ENCODE measurements at regions not wholly inside any gene's neighbourhood (a gene's known extent, or its start where the extent isn't known, plus 50 kb on each side); places are given as distances from the start of the nearest gene placed in this dataset.

GRCh38 chr5:93184041-93184440, 397.0 kb downstream of the NR2F1-AS1 start:
- TF ChIP-seq, protein P1, sequence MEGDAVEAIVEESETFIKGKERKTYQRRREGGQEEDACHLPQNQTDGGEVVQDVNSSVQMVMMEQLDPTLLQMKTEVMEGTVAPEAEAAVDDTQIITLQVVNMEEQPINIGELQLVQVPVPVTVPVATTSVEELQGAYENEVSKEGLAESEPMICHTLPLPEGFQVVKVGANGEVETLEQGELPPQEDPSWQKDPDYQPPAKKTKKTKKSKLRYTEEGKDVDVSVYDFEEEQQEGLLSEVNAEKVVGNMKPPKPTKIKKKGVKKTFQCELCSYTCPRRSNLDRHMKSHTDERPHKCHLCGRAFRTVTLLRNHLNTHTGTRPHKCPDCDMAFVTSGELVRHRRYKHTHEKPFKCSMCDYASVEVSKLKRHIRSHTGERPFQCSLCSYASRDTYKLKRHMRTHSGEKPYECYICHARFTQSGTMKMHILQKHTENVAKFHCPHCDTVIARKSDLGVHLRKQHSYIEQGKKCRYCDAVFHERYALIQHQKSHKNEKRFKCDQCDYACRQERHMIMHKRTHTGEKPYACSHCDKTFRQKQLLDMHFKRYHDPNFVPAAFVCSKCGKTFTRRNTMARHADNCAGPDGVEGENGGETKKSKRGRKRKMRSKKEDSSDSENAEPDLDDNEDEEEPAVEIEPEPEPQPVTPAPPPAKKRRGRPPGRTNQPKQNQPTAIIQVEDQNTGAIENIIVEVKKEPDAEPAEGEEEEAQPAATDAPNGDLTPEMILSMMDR (IDR thresholded peaks at IDR 0.05) = no peak
- no peak for TF ChIP-seq POLR2A (IDR thresholded peaks at IDR 0.05)
